ENCODE measurements at regions not wholly inside any gene's neighbourhood (a gene's known extent, or its start where the extent isn't known, plus 50 kb on each side); places are given as distances from the start of the nearest gene placed in this dataset.

- H3K4me3 ChIP-seq (ENCODE audit: insufficient read length, low read depth): no peak overlapping the region
- TF ChIP-seq ZNF274 (IDR thresholded peaks at IDR 0.05; ENCODE audit: low read depth, low read length): no peak
- H3K9ac ChIP-seq (ENCODE audit: insufficient read length, low read depth): no peak overlapping the region
These were observed 885.0 kb downstream of the UQCRFS1 start for GRCh38 chr19:28327905-28328304.

GRCh38 chr19:28326746-28327145, 886.2 kb downstream of the UQCRFS1 start:
- TF ChIP-seq YY1 (IDR thresholded peaks at IDR 0.05; ENCODE audit: insufficient read depth, insufficient read length) (no peak), ZNF274 (IDR thresholded peaks at IDR 0.05; ENCODE audit: low read depth, low read length) (no peak), SUZ12 (IDR thresholded peaks at IDR 0.05; ENCODE audit: extremely low read depth, insufficient read depth, insufficient read length) (no peak)
- no peaks in the 10 kb centered on the region for H3K36me3 ChIP-seq (ENCODE audit: insufficient read depth, insufficient read length, low read length)
- no peak overlapping the region for H3K9ac ChIP-seq (ENCODE audit: insufficient read length, low read depth)
- H3K27me3 ChIP-seq (ENCODE audit: insufficient read depth, insufficient read length): no peaks in the 10 kb centered on the region
- no peaks in the 10 kb centered on the region for H3K4me1 ChIP-seq (ENCODE audit: insufficient read depth, insufficient read length)
- no peak for DNase-seq (ENCODE audit: low read depth, low spot score)
- no peak overlapping the region for H3K4me3 ChIP-seq (ENCODE audit: insufficient read length, low read depth)
- peaks cover 15% of the 10 kb centered on the region; the same call in 1 of the 2 replicates for H3K9me3 ChIP-seq (ENCODE audit: insufficient read depth, low read length)

More at GRCh38 chr19:28327905-28328304, 885.0 kb downstream of the UQCRFS1 start:
- no peak for DNase-seq (ENCODE audit: low read depth, low spot score)
- Histone ChIP-seq H3K9me3 (ENCODE audit: insufficient read depth, low read length) (peaks cover 15% of the 10 kb centered on the region; the same call in 1 of the 2 replicates), H3K4me1 (ENCODE audit: insufficient read depth, insufficient read length) (no peaks in the 10 kb centered on the region), H3K36me3 (ENCODE audit: insufficient read depth, insufficient read length, low read length) (no peaks in the 10 kb centered on the region), H3K27me3 (ENCODE audit: insufficient read depth, insufficient read length) (no peaks in the 10 kb centered on the region)

- Histone ChIP-seq H3K27me3 (ENCODE audit: insufficient read depth, insufficient read length) (no peaks in the 10 kb centered on the region), H3K4me1 (ENCODE audit: insufficient read depth, insufficient read length) (no peaks in the 10 kb centered on the region), H3K4me3 (ENCODE audit: insufficient read length, low read depth) (no peak overlapping the region), H3K9ac (ENCODE audit: insufficient read length, low read depth) (no peak overlapping the region), H3K9me3 (ENCODE audit: insufficient read depth, low read length) (peaks cover 5% of the 10 kb centered on the region; the same call in 1 of the 2 replicates), H3K36me3 (ENCODE audit: insufficient read depth, insufficient read length, low read length) (no peaks in the 10 kb centered on the region)
- TF ChIP-seq YY1 (IDR thresholded peaks at IDR 0.05; ENCODE audit: insufficient read depth, insufficient read length) (no peak), ZNF274 (IDR thresholded peaks at IDR 0.05; ENCODE audit: low read depth, low read length) (no peak), SUZ12 (IDR thresholded peaks at IDR 0.05; ENCODE audit: extremely low read depth, insufficient read depth, insufficient read length) (no peak)
- no peak for DNase-seq (ENCODE audit: low read depth, low spot score)
These were observed 888.5 kb downstream of the UQCRFS1 start for GRCh38 chr19:28324275-28325060.

- H3K9me3 ChIP-seq (ENCODE audit: insufficient read depth, low read length): no peaks in the 10 kb centered on the region
- no peak for DNase-seq (ENCODE audit: low read depth, low spot score)
These were observed 890.0 kb downstream of the UQCRFS1 start for GRCh38 chr19:28322945-28323344.

GRCh38 chr19:28322491-28322890, 890.5 kb downstream of the UQCRFS1 start:
- TF ChIP-seq YY1 (IDR thresholded peaks at IDR 0.05; ENCODE audit: insufficient read depth, insufficient read length): no peak
- no peak for TF ChIP-seq ZNF274 (IDR thresholded peaks at IDR 0.05; ENCODE audit: low read depth, low read length)
- no peak for TF ChIP-seq SUZ12 (IDR thresholded peaks at IDR 0.05; ENCODE audit: extremely low read depth, insufficient read depth, insufficient read length)
- Histone ChIP-seq H3K36me3 (ENCODE audit: insufficient read depth, insufficient read length, low read length) (no peaks in the 10 kb centered on the region), H3K9ac (ENCODE audit: insufficient read length, low read depth) (no peak overlapping the region), H3K4me3 (ENCODE audit: insufficient read length, low read depth) (no peak overlapping the region), H3K4me1 (ENCODE audit: insufficient read depth, insufficient read length) (no peaks in the 10 kb centered on the region), H3K27me3 (ENCODE audit: insufficient read depth, insufficient read length) (no peaks in the 10 kb centered on the region), H3K9me3 (ENCODE audit: insufficient read depth, low read length) (no peaks in the 10 kb centered on the region)
- DNase-seq (ENCODE audit: low read depth, low spot score): no peak

More at GRCh38 chr19:28322945-28323344, 890.0 kb downstream of the UQCRFS1 start:
- Histone ChIP-seq H3K27me3 (ENCODE audit: insufficient read depth, insufficient read length) (no peaks in the 10 kb centered on the region), H3K36me3 (ENCODE audit: insufficient read depth, insufficient read length, low read length) (no peaks in the 10 kb centered on the region), H3K4me1 (ENCODE audit: insufficient read depth, insufficient read length) (no peaks in the 10 kb centered on the region), H3K4me3 (ENCODE audit: insufficient read length, low read depth) (no peak overlapping the region), H3K9ac (ENCODE audit: insufficient read length, low read depth) (no peak overlapping the region)
- no peak for TF ChIP-seq SUZ12 (IDR thresholded peaks at IDR 0.05; ENCODE audit: extremely low read depth, insufficient read depth, insufficient read length)
- no peak for TF ChIP-seq ZNF274 (IDR thresholded peaks at IDR 0.05; ENCODE audit: low read depth, low read length)
- no peak for TF ChIP-seq YY1 (IDR thresholded peaks at IDR 0.05; ENCODE audit: insufficient read depth, insufficient read length)

- H3K9ac ChIP-seq (ENCODE audit: insufficient read length, low read depth): no peak overlapping the region
- TF ChIP-seq ZNF274 (IDR thresholded peaks at IDR 0.05; ENCODE audit: low read depth, low read length) (no peak), SUZ12 (IDR thresholded peaks at IDR 0.05; ENCODE audit: extremely low read depth, insufficient read depth, insufficient read length) (no peak), YY1 (IDR thresholded peaks at IDR 0.05; ENCODE audit: insufficient read depth, insufficient read length) (no peak)
- no peaks in the 10 kb centered on the region for H3K9me3 ChIP-seq (ENCODE audit: insufficient read depth, low read length)
- no peaks in the 10 kb centered on the region for H3K36me3 ChIP-seq (ENCODE audit: insufficient read depth, insufficient read length, low read length)
- H3K4me3 ChIP-seq (ENCODE audit: insufficient read length, low read depth): no peak overlapping the region
- no peak for DNase-seq (ENCODE audit: low read depth, low spot score)
- H3K27me3 ChIP-seq (ENCODE audit: insufficient read depth, insufficient read length): no peaks in the 10 kb centered on the region
- H3K4me1 ChIP-seq (ENCODE audit: insufficient read depth, insufficient read length): peaks cover 3% of the 10 kb centered on the region
These were observed 893.0 kb downstream of the UQCRFS1 start for GRCh38 chr19:28319918-28320317.

- Histone ChIP-seq H3K4me3 (ENCODE audit: insufficient read length, low read depth) (no peak overlapping the region), H3K27me3 (ENCODE audit: insufficient read depth, insufficient read length) (no peaks in the 10 kb centered on the region), H3K36me3 (ENCODE audit: insufficient read depth, insufficient read length, low read length) (no peaks in the 10 kb centered on the region), H3K9me3 (ENCODE audit: insufficient read depth, low read length) (no peaks in the 10 kb centered on the region), H3K9ac (ENCODE audit: insufficient read length, low read depth) (no peak overlapping the region), H3K4me1 (ENCODE audit: insufficient read depth, insufficient read length) (peaks cover 4% of the 10 kb centered on the region)
- no peak for DNase-seq (ENCODE audit: low read depth, low spot score)
- no peak for TF ChIP-seq ZNF274 (IDR thresholded peaks at IDR 0.05; ENCODE audit: low read depth, low read length)
These were observed 893.7 kb downstream of the UQCRFS1 start for GRCh38 chr19:28319227-28319626.

All from NT2/D1 (cell line).